Peyer's patch (tissue), 4 donors: ENCODE measurements at regions not wholly inside any gene's neighbourhood (a gene's known extent, or its start where the extent isn't known, plus 50 kb on each side); places are given as distances from the start of the nearest gene placed in this dataset.

Experiments used
- POLR2A ChIP-seq, 2 donors: fragments of 450-650 bp; IDR thresholded peaks; one replicate each; pipeline ENCODE4 v1.5.1; 2017; ENCODE audit warnings: antibody characterized with exemption in 2 of 2, mild to moderate bottlenecking in 2 of 2, moderate library complexity in 2 of 2
- TF ChIP-seq, protein P1 (sequence below), 6 experiments: fragments of 450-650 bp in 4 of 6; fragments of 200-600 bp in 2 of 6; sonication (generic) in 1 of 6; IDR thresholded peaks; one replicate each; pipeline ENCODE4 v1.5.1; 2017 to 2019; ENCODE audit warnings: antibody characterized with exemption in 6 of 6, mild to moderate bottlenecking in 3 of 6, moderate library complexity in 1 of 6

GRCh38 chr5:155783246-155783645 lies 543.7 kb upstream of the SGCD start:
- no peak for TF ChIP-seq POLR2A (IDR thresholded peaks at IDR 0.05)
- TF ChIP-seq, protein P1, sequence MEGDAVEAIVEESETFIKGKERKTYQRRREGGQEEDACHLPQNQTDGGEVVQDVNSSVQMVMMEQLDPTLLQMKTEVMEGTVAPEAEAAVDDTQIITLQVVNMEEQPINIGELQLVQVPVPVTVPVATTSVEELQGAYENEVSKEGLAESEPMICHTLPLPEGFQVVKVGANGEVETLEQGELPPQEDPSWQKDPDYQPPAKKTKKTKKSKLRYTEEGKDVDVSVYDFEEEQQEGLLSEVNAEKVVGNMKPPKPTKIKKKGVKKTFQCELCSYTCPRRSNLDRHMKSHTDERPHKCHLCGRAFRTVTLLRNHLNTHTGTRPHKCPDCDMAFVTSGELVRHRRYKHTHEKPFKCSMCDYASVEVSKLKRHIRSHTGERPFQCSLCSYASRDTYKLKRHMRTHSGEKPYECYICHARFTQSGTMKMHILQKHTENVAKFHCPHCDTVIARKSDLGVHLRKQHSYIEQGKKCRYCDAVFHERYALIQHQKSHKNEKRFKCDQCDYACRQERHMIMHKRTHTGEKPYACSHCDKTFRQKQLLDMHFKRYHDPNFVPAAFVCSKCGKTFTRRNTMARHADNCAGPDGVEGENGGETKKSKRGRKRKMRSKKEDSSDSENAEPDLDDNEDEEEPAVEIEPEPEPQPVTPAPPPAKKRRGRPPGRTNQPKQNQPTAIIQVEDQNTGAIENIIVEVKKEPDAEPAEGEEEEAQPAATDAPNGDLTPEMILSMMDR (IDR thresholded peaks at IDR 0.05): no peak
